C4-2B (cell line): ENCODE measurements at regions not wholly inside any gene's neighbourhood (a gene's known extent, or its start where the extent isn't known, plus 50 kb on each side); places are given as distances from the start of the nearest gene placed in this dataset.

Experiments
- CTCF ChIP-seq: fragments of 450-650 bp; conservative IDR thresholded peaks from 2 replicates; pipeline ENCODE4 v1.5.1; 2017; ENCODE audit warnings: mild to moderate bottlenecking
- ZFX ChIP-seq: fragments of 450-650 bp; IDR thresholded peaks from 2 replicates; pipeline ENCODE4 v1.6.1; 2017

- TF ChIP-seq CTCF: no peak
- TF ChIP-seq ZFX: no peak
Measured at GRCh38 chr15:58355382-58355971, 76.3 kb upstream of the LIPC start.
